Activated naive CD4-positive, alpha-beta T cell treated with Interleukin-2 at 50 U/mL for 16 hours (primary cell): ENCODE measurements at regions not wholly inside any gene's neighbourhood (a gene's known extent, or its start where the extent isn't known, plus 50 kb on each side); places are given as distances from the start of the nearest gene placed in this dataset.
A peak's percentile ranks its signal among the peaks of the same experiment; 100 is the strongest.
"Not testable (repeated sequence)": the region's sequence is repeated elsewhere in the genome, so short reads cannot be mapped to it uniquely, and the experiment has no call there.

ENCODE experiments used
- DNase-seq: peaks from one replicate; pipeline ENCODE4 v3.0.0-alpha.2; 2020

DNA sequence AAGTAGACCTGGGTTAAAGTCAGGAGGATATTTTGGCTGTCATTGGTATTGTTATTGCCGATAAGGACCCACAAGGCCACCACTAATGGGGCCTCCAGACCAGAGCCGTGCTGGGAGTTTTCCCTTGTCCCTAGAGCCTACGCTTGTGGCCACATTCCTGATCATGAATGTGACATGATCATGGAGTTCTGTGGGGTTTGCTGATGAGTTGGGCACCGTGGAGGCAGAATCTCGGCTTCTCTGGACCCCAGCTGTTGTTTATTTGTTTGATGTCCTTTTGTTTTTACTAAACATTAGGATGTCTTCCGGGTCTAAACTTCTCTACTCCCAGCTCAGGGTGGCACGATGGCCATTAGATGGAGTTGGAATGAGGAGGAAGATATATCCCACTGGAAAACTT is 74.9 kb upstream of the TMPRSS2 start:
- no peak for DNase-seq

DNA sequence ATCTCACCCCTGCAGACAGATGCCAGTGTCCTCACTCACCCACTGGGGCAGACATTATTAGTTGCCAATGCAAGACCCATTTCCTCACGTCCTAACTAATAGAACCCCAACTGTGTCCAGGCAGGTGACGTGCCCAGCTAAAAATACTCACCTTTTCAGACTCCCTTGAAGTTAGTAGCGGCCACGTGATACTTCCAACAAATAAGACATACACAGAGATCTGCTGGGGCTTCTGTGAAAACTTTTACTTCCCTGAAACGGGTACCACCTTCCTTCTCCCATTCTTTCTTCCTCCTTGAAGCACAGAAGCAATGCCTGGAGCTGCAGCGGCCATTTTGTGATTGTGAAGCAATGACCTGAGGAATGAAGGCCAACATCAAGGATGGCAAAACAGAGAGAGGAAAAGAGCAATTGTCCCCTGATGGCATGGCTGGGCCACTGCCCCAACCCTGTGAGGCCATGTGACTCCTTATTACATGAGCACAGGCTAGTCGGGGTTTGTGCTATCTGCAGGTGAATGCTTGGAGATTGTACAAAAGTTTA is 74.4 kb upstream of the TMPRSS2 start:
- no peak for DNase-seq

DNA sequence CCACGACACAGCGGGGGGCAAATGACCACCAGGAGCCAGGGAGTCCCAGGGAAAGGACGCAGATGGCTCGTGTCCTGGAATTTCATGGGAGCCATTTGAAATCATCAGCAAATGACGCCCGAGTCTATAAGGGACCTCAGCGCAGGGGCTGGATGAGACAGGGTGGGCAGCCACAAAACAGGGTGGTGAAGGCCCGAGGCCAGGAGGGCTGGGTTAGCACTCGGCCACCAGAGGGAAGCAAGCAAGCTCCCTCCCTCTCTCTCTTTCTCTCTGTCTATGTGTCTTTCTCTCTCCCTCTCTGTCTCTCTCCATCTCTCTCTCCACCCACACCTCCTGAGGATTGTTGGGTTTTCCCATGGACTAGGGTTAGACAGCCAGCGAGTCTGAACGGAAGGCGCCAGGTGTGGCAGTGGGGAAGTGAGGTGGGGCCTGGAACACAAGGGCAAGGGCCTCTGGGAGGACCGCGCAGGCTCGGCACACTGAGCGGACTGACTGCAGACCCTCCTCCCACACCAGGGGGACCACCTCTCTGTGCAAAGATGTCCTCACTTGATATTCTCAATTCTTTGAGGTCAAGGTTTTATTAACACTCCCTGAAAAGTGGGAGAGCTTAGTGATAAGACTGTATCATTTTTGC is 73.8 kb upstream of the TMPRSS2 start:
- DNase-seq: no peak

DNA sequence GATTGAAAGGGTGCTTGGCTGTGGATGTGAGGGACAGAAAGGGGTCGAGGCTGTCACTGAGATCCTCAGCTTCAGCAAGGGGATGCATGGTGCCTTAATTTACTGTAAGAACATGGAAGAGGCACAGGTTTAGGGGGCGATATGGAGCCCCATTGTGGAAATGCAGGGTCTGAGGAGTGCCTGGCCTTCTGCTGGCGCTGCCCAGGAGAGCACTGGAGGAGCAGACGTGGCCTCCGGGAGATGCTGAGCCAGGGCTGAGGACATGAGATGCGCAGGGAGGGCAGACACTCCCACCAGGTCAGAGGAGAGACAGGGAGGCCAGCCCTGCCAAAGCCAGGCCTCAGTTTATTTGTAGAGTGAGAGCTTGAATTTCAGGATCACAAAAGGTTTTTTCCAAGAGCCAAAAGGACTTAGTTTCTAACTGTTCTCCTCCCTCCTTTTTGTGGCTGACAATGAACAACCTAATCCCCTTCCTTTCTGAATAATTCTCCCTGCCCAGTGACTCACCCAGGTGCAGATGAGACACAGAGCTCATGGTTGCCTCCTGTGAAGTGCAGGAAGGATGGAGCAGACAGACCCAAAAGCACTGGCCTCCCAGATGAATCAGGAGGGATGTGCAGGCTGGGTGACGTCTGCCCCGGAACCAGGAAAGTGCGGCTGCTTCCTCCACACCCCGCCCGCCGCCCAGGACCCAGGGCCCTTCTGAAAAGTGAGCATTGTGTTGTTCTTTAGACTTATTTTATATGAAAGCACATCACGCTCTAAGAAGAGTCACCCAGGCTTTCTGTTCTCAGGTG is 73.0 kb upstream of the TMPRSS2 start:
- DNase-seq: no peak

DNA sequence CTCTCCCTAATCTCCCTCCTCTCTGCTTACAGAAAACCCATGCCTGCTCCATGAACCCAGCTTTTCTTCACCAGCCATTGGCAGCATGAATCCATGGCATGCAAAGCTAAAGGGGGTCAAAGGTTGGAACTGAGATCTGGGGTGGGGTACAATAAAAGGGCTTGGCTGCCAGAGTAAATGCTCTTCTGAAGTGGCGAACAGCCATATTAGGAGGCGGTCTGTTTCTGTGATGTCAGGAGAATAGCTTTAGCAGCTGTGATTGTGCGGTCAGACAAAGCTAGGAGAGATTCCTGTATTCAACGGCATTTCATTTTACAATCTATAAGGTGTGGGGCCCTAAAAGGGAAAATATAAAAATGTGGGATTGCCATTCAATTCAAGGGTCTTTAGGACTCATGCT is 71.7 kb upstream of the TMPRSS2 start:
- no peak for DNase-seq

DNA sequence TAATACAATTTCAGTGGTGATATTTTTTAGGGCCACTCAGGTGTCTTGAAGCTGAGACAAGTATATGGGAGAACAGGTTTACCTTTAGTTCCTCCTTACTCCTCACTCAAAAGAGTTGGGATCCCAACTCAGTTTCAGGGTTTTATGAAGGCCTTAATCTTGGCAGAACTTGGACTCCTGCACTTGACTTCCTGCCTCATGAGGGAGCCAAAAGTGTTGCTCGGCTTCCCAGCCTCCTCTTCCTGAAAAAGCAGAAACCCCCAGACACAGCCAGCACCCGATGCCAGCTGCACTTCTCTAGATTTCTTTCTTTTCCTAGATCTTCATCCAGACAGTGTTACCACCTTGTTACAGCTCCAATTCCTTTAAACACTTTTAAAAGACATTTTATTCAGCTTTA is 70.8 kb upstream of the TMPRSS2 start:
- no peak for DNase-seq

DNA sequence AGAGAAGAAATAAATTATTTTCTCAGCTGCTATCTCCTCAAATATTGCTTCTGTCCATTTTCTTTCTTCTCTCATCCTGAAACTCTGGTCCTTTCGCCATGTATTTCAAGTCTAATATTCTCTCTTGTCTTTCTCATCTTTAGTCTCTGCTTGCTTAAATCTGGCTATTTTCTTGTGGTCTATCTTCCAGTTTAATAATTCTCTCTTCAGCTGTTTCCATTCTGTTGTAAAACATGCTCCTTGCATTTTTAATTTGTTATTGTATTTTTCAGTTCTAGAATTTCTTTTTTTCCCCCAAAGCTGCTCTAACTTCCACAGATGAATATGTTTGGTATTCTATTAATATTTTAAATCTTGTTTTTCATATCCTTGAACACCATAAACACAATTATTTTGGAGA is 70.1 kb upstream of the TMPRSS2 start:
- no peak for DNase-seq

DNA sequence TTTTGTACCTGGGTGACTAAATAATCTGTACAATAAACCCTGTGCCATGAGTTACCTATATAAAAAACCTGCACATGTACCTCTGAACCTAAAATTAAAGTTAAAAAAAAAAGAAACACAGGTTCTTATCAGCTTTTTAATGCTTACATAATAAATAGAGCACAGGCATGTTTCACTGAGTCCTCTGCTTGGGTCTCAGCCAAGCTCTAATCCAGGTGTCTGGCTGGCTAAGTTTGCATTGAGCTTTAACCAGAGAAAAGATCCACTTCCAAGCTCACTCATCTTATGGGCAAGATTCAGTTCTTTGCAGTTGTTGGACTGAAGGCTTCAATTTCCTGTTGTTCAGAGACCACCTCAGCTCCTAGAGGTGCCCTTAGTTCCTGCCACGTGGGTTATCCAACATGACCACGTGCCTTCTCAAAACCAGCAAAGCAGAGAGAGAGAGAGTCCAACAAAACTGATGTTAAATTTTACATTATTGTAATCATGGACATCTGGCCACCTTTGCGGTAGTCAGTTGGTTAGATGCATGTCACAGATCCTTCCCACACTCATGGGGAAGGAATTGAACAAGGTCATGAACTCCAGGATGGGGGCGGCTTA is 68.2 kb upstream of the TMPRSS2 start:
- DNase-seq: no peak

DNA sequence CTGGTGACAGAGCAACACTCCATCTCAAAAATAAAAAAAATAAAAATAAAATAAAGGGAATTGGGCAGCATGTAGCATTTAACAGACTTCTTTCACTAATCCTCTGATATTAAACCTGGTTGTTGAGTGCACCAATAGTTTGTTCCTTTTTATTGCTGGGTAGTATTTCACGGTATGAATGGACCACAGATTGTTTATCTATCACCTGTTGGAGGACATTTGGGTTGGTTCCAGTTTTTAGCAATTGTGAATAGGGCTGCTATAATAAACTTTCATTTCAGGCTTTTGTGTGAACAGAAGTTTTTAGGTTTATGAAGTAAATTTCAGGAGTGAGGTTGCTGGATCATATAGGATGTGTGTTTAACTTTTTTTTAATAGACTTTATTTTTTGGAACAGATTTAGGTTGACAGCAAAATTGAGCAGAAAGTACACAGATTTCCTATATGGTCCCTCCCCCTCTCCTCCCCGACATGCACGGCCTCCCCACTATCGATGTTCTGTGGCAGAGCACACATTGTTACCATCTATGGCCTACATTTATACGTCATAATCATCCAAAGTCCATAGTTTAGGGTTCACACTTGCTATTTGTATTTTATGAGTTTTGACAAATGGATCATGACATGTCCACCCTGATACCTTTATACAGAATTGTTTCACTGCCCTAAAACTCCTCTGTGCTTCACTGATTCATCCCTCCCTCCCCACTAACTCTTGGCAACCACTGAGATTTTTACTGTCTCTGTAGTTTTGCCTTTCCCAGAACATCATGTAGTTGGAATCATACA is 66.1 kb upstream of the TMPRSS2 start:
- no peak for DNase-seq

DNA sequence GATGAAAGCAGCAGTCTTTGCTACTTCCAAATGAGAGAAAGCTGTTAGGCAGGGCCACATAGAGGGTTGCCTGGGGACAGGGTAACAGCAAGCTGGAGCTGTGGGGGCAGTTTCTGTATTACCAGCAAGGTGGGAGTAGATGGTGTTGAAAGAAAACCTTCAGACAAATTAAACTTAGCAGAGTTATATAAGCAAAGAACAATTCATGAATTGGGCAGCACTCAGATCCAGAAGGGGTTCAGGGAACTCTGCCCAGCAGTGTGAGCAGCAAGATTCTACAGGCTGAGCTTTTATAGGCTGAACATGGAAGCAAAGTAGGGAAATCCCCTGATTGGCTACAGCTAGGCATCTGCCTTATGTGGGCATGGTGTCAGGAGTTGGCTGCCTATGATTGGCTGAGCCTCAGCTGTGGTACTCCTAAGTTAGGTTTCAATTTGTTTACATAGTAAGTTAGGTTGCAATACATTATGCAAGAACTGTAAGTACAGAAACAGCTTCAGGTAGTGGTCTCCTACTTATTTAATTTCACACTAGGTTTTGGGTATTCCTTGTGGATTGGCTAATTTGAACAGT is 64.1 kb upstream of the TMPRSS2 start:
- DNase-seq: no peak

DNA sequence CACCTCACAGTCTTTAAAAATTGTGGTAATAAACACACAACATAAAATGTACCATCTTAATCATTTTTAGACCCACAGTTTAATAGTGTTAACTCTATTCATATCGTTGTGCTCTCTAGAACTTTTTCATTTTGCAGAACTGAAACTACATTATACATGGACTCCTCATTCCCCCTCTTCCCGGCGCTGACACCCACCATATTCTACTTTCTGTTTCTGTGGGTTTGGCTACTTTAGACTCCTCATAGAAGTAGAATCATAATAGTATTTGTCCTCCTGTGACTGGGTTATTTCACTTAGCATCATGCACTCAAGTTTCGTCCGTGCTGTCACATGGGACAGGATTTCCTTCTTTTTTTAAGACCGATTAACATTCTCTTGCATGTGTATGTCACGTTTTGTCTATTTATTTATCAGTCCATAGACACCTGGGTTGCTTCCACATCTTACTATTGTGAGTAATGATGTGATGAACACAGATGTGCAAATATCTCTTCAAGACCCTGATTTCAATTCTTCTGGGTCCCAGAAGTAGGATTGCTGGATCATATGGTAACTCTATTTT is 62.9 kb upstream of the TMPRSS2 start:
- DNase-seq: no peak

DNA sequence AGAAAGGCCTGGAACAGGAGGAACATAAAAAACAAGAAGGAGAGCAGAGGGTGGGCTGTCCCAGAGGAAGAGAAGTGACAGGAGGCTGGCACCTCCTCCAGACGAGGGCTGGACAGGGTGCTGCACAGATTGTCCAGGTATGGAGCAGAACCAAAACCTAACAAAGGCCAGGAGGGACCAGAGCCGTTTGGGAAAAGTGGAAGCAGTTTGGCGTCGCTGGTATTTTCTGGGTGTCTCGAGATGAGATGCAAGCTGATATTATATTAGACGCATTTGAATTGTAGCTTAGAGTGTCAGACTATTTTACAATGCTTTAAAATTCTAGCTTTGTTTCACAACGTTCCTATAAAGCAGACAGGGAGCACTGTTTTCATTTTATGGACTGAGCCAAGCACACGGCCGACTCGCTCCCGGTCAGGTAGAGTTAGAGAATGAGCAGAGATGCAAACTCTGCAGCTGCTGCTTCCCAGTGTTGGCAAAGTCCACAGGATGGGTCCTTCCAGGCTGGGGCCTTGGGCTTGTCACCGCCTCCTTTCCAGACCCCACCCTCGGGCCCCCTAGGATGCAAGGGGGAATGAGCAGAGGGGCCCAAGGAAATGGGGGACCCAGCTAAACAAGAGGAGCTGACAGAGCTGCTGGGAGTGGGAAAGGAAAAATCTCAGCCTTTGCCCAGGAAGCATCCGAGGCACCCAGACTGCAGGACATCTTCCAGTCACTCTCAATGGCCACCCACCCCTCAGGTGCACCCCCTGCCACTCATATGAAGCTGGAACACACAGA is 60.8 kb upstream of the TMPRSS2 start:
- DNase-seq: no peak

DNA sequence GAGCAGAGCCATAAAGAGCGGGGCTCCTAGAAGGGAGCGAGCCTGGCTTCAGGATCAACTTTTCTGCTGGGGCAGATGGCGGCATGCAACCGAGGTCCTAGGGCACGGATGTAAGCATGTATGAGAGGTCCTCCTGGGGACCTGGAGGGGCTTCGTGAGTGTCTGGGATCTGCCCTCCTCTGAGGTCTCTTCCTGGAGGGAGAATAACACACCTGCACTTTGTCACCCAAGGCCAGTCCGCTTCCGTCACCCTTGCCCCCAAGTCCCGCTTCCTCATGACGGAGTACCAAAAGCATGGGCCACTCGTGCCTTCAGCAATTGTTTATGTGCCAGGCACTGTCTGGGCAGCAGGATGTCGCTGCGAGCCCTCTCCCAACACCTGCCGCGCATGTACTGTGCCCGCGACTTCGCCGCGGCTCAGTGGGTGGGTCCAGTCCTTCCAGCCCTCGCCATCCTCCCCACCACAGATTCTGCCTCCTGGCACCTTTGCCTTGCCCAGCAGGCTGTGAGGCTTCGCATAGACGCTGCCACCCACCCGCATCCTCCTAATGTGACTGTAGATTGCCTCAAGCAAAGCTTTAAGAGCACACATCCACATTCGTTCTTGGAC is 60.0 kb upstream of the TMPRSS2 start:
- no peak for DNase-seq

DNA sequence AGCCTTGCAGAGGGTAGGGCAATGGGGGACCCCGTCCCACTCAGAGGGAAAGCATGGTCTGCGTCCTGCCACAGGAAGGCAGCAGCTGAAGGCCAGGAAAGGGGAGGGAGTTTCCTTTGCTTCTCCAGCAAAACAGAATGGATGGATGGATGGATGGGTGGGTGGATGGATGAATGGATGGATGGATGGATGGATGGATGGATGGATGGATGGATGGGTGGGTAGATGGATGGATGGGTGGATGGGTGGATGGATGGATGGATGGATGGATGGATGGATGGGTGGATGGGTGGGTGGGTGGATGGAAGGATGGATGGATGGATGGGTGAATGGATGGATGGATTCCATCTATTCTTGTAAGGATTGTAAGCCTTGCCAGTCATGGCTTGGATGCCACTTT is 59.3 kb upstream of the TMPRSS2 start:
- DNase-seq: not testable (repeated sequence)

DNA sequence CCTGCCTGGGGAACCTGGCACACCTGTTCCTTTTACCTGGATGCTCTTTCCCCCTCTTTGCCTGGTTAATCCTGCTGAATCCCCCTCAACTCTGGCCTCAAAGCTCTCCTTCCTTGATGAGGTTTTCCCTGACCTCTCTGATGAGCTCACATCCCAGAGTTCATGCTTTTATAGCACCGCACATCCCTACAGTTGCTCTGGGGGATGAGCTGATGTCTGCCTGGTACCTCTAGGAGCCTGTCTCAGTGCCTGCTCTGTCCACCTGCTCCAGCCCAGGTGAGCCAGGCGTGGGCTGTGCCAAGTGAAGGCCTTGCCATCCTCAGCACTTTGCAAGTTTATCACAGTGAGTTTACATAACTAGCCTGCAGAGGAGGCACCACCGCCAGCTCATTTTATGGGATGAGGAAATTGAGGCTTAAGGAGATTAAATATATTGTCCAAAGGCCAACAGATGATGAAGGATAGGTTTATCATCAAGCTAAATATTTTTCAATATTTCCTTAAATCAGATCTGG is 58.6 kb upstream of the TMPRSS2 start:
- no peak for DNase-seq

DNA sequence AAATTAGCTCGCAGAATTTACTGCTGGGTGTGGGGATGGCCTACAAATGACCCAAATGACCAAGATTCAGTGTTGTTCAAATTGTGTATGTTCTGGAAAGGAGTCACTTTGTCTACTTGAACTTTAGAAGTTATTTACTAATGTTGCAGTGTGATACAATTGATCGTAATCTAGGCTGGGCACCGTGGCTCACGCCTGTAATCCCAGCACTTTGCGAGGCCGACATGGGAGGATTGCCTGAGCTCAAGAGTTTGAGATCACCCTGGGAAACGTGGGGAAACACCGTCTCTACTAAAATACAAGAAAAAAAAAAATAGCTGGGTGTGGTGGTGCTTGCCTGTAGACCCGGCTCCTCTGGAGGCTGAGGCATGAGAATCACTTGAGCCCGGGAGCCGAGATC is 57.6 kb upstream of the TMPRSS2 start:
- no peak for DNase-seq

DNA sequence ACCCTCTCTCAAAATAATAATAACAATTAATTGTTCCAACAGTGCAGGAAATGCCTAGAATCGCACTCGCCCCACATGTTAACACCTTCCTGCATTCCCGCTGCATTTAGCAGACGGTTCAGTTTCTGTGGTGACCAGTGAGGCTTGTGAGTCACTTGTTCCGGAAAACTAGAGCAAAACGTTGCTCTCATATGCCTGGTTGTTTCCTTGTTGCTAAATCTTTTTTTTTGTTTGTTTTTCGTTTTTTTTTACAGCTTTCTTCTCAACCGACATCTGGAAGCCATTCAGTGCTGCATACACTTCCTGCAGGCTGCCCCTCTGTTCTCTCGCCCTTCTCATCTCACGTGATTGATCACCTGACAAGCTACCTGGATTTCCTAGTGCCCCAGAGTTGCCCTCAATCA is 56.9 kb upstream of the TMPRSS2 start:
- peak; percentile 6 for DNase-seq

DNA sequence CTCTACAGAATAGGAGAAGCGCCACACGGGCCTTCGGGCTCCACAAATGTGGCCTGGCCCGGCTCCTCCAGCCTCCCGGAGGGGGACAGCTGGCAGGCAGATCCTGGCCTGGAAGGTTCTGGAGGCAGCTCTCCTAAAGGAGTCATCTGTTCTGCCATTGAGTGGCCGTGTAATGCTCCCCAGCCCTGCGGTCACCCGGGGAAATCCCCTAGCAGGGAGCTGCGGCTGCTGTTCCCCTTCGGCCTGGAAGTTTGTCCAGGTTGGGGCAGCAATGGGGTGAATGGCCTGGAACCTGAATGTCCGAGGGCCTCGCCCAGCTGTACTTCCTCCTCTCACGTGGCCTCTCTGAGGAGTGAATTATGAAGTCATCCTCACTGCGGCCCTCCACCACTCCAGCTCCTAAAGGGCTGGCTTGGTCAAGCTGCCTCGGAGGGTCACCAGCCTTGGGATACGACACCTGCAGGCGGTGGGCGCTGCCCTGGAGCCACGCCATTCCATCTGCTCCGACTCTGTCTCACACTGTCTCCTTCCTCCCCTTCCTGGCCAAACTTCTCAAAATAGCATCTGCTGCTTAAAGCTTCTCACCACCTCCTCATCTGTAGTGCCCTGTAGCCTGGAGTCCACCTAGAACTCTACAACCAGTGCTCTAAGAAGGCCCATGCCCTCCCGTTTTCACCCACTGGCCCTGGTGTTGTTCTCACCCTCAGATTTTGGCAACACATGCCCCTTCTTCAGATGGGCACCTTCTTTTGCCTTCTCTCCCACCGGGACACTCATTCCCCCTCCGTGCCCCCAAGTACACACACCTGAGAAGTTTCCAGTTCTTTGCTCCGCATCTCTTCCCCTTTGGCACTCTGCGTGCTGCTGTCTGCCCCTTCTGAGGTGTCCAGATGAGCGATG is 54.4 kb upstream of the TMPRSS2 start:
- no peak for DNase-seq

DNA sequence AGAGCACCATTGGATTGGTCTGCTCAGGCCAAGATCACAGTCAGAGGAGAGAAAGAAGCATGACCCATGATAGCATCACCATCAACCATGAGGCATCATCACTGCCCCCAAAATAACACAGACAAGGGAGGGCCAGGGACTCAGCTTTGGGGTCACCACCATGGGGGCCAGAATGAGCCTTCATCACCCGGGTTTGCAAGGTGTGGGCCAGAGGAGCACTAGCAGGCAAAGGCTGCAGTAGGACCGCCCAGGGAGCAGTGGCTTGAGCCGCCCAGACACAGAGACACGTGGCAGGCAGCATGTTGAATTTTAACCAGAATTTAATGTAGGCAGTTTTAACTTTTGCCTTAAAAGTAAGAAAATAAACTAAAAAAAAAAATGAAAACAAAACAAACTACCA is 53.7 kb upstream of the TMPRSS2 start:
- no peak for DNase-seq

DNA sequence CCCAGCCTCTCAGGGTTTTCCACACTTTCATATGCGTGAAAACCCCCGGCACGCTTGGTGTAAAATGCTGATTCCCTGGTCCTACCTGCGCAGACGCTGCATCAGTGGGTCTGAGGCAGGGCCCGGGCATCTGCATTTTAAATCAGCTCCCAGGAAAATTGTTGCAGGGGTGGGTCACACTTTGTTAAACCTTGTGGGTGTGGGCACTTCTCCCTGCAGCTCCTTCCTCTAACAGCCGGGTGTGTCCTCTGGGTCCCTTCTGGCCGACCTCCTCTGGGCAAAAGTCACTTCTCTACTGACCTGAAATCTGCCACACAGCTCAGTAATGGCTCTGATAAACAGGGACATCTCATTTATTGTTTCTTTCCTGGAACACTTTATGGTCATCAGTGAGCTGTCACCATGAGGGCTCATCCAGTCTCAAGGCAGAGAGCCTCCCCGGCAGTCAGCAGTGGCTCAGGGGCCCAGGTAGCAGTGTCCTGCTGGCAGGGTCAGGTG is 52.8 kb upstream of the TMPRSS2 start:
- no peak for DNase-seq
